Bronchial epithelial cell (primary cell): ENCODE measurements at regions not wholly inside any gene's neighbourhood (a gene's known extent, or its start where the extent isn't known, plus 50 kb on each side); places are given as distances from the start of the nearest gene placed in this dataset.
A peak's percentile ranks its signal among the peaks of the same experiment; 100 is the strongest.
"Not testable (repeated sequence)": the region's sequence is repeated elsewhere in the genome, so short reads cannot be mapped to it uniquely, and the experiment has no call there.

Experiments used
- DNase-seq: peaks from one replicate; pipeline ENCODE4 v3.0.0-alpha.2; 2010; ENCODE audit warnings: low read depth
- FAIRE-seq: peaks from 2 replicates; lab custom pipeline; 2011; peaks lifted over from hg19 to GRCh38; lab: Jason Lieb, UNC
- H3K27me3 ChIP-seq: 2 replicates; pipeline ENCODE4 v1.5.1; 2011; ENCODE audit warnings: low read length; ENCODE audit not compliant: control insufficient read depth, insufficient read depth
- H3K36me3 ChIP-seq: 2 replicates; pipeline ENCODE4 v1.5.1; 2011; ENCODE audit warnings: low read length; ENCODE audit not compliant: control insufficient read depth, insufficient read depth
- H3K4me3 ChIP-seq: 2 replicates; pipeline ENCODE4 v1.5.1; 2011; ENCODE audit warnings: mild to moderate bottlenecking, low read depth, low read length, control low read depth
- TF ChIP-seq, protein P1 (sequence below): IDR thresholded peaks from 2 replicates; pipeline ENCODE4 v1.5.1; 2011; ENCODE audit warnings: mild to moderate bottlenecking, moderate library complexity, low read length, control low read depth, inconsistent platforms; ENCODE audit not compliant: insufficient read depth, severe bottlenecking

DNA sequence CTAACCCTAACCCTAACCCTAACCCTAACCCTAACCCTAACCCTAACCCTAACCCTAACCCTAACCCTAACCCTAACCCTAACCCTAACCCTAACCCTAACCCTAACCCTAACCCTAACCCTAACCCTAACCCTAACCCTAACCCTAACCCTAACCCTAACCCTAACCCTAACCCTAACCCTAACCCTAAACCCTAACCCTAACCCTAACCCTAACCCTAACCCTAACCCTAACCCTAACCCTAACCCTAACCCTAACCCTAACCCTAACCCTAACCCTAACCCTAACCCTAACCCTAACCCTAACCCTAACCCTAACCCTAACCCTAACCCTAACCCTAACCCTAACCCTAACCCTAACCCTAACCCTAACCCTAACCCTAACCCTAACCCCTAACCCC, 80.6 kb upstream of the PLEKHG4B start:
- FAIRE-seq, DNase-seq, H3K36me3 ChIP-seq: not testable (repeated sequence)

DNA sequence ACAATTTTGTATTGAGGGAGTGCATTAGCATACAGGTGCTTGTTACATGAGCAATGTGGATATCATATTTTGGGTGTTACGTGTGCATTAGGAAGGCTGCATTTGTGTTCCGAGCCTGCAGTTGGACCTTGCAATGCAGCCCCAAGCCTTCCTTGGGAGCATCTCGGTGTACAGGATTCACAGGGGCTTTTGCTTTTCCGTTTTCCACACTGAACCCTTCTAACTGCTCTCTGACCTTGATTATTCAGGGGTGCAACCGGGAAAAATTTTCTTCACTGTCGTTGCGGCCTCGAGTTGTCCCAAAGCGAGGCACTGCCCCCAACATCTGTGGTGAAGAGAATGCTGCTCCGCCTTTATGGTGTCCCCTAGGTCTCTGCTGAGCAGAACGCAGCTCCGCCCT, 80.1 kb upstream of the PLEKHG4B start:
- TF ChIP-seq, protein P1, sequence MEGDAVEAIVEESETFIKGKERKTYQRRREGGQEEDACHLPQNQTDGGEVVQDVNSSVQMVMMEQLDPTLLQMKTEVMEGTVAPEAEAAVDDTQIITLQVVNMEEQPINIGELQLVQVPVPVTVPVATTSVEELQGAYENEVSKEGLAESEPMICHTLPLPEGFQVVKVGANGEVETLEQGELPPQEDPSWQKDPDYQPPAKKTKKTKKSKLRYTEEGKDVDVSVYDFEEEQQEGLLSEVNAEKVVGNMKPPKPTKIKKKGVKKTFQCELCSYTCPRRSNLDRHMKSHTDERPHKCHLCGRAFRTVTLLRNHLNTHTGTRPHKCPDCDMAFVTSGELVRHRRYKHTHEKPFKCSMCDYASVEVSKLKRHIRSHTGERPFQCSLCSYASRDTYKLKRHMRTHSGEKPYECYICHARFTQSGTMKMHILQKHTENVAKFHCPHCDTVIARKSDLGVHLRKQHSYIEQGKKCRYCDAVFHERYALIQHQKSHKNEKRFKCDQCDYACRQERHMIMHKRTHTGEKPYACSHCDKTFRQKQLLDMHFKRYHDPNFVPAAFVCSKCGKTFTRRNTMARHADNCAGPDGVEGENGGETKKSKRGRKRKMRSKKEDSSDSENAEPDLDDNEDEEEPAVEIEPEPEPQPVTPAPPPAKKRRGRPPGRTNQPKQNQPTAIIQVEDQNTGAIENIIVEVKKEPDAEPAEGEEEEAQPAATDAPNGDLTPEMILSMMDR, result no peak
- FAIRE-seq, result no peak
- Histone ChIP-seq H3K36me3 (no peaks in the 10 kb centered on the region), H3K27me3 (no peaks in the 10 kb centered on the region), H3K4me3 (no peak overlapping the region)
- DNase-seq, result no peak

More for the DNA sequence above, 80.6 kb upstream of the PLEKHG4B start:
- not testable (repeated sequence) for H3K4me3 ChIP-seq, H3K27me3 ChIP-seq

DNA sequence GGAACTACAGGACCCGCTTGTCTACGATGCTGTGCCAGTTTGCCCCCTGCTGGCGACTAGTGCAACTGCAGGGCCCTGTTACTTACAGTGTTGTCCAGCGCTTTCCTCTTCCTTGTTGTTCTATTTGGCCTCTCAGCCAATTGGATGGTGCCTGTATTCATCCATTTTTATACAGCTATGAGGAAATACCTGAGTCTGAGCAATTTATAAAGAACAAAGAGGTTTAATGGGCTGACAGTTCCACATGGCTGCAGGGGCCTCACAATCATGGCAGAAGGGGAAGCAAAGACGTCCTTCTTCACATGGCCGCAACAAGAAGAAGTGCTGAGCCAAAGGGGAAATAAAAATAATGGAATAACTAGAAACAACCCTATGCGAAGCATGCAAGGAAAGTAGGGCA, 78.7 kb upstream of the PLEKHG4B start:
- TF ChIP-seq, protein P1, result no peak
- H3K27me3 ChIP-seq, result no peaks in the 10 kb centered on the region
- DNase-seq (no peak), FAIRE-seq (no peak)
- H3K36me3 ChIP-seq, result no peaks in the 10 kb centered on the region
- H3K4me3 ChIP-seq, result no peak overlapping the region

DNA sequence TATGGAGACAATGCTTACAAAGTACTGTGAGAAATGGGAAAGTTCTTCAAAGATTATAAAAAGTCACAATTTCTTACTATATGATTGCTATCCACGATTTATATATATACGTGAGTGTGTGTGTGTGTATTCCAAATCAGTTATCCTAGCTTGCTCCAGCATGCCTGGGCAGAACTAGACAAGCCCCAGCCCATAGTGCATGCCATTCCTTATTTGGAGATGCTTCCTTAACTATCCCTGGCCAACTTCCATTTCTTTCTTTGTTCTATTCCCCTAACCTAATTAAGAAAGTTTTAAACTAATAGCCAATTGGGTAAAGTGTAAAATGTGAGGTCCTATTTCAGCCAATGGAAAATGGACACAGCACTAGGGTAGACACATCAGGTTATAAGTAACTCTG, 77.3 kb upstream of the PLEKHG4B start:
- not testable (repeated sequence) for H3K4me3 ChIP-seq, H3K36me3 ChIP-seq, H3K27me3 ChIP-seq, FAIRE-seq
- peak; percentile 56 for DNase-seq

DNA sequence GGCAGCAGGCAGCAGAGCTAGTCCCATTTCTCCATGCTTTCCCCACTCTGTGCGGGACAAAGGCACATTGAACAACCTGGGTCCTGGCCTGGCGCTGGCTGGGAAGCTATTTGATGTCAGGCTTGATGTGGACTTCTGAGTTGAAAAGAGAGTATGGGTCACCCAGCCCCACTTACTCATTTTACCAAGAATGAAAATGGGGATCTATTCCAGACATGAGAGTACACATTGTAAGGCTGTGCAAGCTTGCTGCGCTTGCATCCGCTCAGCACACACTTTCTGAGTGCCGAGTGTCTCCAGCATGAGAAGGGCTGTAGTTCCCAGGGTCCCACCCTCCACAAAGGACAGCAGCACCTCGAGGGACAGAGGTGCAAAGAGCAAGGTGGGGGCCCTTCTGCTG, 71.7 kb upstream of the PLEKHG4B start:
- not testable (repeated sequence) for H3K36me3 ChIP-seq, H3K4me3 ChIP-seq, DNase-seq, H3K27me3 ChIP-seq, FAIRE-seq

DNA sequence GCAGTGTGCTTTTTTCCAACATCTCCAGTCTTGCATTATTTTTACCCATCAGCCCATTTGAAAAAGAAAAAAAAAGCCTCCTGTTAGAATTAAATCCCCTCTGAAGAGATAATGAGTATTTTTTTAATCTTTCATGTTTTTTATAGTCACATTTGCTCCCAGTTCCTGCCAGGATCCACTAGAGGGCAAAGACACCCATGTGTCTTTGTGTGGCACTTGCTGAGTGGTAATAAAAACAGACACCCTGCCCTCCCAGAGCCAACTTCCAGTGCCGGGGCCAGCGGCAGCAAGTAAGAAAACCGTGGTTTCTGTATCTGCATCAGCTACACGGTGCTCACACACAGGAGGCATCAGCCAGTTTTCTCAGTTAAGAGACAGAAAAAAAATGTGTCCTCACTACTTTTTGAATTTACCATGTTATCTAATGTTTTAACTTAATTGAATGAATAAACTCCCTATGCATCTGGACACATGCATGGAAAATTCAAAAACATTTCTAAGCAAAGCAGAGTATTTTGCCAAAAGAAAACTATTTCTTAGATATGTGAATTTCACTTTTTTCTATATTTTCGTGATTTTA, 70.2 kb upstream of the PLEKHG4B start:
- no peak for FAIRE-seq

DNA sequence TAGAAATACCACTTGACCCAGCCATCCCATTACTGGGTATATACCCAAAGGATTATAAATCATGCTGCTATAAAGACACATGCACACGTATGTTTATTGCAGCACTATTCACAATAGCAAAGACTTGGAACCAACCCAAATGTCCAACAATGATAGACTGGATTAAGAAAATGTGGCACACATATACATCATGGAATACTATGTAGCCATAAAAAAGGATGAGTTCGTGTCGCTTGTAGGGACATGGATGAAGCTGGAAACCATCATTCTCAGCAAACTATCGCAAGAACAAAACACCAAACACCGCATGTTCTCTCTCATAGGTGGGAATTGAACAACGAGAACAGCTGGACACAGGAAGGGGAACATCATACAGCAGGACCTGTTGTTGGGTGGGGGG, 68.1 kb upstream of the PLEKHG4B start:
- not testable (repeated sequence) for H3K4me3 ChIP-seq, FAIRE-seq, DNase-seq, H3K36me3 ChIP-seq, H3K27me3 ChIP-seq

More for the DNA sequence above, 70.2 kb upstream of the PLEKHG4B start:
- no peaks in the 10 kb centered on the region for H3K27me3 ChIP-seq
- TF ChIP-seq, protein P1, result peak; percentile 18
- peak; percentile 7 for DNase-seq
- H3K4me3 ChIP-seq, result no peak overlapping the region
- H3K36me3 ChIP-seq, result no peaks in the 10 kb centered on the region

DNA sequence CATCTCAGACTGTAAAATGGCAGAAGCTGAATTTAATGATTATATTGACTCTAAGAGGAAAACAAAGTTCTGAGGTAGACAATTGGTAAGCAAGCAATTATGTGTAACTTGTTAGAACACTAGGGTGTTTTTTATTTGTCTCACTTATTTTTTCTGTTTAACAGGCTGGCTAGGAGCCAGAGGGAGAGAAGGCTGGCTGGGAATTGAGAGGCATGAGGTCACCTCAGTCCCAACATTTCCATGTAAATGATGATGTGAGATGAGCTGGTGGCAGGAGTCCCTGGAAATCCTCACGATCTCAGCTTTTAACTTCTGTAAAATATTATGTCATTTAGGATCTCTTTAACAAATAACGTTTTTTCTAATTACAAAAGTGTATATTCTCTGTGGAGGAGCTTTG, 66.9 kb upstream of the PLEKHG4B start:
- FAIRE-seq, H3K4me3 ChIP-seq, H3K36me3 ChIP-seq, DNase-seq, H3K27me3 ChIP-seq: not testable (repeated sequence)
